GM18873 (cell line): ENCODE measurements at regions not wholly inside any gene's neighbourhood (a gene's known extent, or its start where the extent isn't known, plus 50 kb on each side); places are given as distances from the start of the nearest gene placed in this dataset.

Source experiments
- ATAC-seq: cut with Tn5 transposase; IDR thresholded peaks from one replicate; pipeline ENCODE4 v1.9.1; 2021; ENCODE audit warnings: mild to moderate bottlenecking, moderate library complexity, moderate number of reproducible peaks; ENCODE audit not compliant: unreplicated experiment, low FRiP score

DNA sequence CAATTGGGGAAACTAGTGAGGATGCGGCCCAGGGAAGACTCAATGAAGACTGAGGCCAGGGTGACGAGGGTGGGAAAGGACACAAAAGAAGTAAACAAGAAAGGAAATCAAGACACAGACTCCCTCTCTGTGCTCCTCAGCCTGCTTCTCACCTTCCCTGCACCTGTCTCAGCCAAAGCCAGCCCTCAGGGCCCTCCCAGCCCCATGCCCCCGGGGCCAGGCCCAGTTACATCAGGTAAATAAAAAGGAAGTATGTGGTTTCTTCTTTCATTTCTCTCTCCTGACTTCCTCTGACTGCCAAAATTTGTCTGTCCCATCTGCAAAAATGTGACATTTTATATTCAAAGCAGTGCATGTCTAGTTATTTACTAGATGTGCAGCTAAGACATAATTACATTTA is 328.0 kb downstream of the UACA start:
- ATAC-seq: no peak

DNA sequence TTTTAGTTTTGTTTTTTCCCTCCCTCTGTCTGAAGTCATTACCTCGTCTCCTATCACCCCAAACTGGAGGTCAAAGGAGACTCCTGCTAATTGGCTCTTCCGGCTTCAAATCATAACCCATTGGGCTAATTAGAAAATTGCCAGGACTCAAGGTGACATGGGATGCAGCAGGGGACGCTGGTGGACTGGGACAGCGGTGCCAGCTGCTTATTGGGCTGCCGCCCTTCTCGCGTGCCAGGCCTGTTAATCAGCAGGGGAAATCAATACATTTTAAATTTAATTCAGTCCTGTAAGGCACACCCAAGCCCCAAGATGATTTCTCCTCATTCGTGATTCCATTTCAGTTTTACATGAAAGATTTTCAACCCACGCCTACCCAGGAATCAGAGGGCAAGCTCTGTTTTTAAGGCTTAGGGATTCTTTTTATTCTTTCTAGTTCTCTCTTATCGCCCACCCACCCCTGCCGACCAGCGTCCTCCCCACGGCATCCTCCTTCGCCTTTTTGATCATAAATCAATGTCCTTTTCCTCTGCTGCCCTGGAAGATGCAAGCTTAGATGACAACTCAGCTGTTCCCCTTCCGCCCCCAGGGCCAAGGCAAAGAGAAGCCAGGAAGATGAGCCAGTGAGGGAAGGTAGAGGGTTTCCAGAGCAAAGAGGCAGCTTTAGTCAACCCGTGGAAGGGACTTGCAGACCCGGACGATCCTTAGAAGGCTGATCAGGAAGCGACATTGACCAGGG is 329.6 kb downstream of the UACA start:
- no peak for ATAC-seq

- ATAC-seq: no peak
Observed at GRCh38 chr15:70432924-70433495, 330.3 kb downstream of the UACA start.

- ATAC-seq: no peak
Observed at GRCh38 chr15:70431854-70432253, 331.5 kb downstream of the UACA start.

- ATAC-seq: no peak
Observed at GRCh38 chr15:70430069-70430468, 332.4 kb upstream of the TLE3 start.

GRCh38 chr15:70429056-70429722 is 331.5 kb upstream of the TLE3 start:
- ATAC-seq: no peak

DNA sequence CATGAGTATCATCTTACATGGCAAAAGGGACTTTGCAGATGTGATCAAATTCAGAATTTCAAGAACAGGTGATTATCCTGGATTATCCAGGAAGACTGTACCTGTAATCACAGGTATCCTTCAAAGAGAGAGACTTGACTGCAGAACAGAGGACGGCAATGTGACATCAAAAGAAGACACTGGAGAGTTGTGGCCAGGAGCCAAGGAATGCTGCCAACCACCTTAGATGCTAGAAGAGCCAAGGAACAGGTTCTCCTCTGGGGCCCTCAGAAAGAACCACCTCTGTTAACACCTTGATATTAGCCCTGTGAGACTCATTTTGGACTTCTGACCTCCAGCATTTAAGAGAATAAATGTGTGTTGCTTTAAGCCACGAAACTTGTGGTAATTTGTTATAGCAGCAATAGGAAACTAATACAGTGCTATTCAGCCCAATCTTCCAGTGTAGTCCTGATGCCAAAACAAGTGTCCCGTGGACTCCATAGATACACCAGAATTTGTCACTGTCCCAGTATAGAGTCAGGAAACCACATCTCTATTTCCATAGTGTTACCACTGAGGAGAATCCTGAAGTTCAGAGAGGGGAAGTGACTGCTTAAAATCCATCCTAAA is 330.6 kb upstream of the TLE3 start:
- ATAC-seq: no peak

DNA sequence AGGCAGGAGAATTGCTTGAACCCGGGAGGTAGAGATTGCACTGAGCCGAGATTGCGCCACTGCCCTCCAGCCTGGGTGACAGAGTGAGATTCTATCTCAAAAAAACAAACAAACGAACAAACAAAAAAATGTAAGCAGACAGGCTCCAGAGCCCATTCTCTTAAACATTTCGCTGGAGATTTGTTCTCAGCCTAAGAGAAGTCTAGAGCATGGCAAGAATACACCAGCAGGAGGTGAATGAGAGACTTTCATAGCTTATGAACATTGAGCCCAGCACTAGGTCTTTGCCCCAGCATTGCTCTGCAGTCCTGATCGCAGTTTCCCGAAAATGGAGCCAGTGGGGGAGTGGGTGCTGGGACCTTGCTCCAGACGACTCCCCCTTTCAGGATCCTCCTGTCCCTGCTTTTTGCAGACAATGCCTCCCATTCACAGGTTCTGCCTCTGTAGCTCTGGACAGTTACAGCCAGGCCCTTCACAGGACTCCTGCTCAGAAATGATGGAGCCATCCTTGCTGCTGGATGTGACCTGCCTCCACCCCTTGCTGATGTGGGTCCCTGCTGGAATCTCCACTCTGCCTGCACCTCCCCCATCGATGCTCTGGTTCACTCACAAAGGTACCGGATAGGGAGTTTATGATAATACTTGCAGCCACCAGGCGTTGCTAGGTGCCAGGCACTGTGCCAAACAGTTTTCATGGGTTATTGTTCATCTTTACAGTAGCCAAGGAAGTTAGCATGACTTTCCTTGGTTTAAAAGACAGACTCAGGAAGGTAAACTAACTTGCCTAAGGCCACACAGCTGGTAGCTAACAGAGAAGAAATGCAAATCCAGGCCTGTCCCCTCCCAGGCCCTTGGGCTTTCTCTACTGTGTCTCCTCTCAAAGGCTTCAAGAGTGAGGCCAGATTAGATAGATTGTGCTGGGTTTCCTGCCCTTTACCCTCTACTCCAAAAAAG is 329.7 kb upstream of the TLE3 start:
- no peak for ATAC-seq

DNA sequence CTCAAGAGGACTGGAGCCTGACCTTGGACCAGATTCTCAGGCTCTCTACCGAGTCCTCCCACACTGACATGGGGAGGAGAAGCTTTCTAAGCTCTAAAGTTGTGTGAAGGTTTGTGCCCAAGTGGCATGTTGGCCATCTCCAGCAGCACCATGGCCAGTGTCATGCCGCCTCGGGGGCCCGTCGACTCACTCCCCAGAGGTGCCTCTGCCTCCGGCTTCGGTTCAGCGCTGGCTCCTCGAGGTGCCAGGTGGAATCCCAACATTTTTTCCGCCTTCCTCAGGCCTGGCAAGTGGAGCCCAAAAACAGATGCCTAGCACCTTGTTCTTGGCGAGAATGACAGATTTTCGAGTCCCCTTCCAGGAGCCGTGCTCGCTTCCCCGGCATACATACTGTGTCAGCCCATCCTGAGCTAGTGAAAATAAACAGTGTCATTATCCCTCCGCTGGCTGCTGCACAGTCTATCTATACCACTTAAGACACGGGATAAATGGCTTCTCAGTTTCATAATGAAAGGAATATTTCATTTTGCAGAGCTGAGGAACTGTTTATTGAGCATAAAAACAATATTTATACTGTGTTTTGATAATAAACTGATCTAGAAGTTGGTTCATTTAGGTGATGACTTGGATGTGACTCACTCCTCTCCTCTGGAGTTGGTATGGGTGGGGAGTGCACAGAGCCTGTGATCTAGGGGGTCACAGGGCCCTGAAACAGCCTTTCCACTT is 328.5 kb upstream of the TLE3 start:
- ATAC-seq: no peak

DNA sequence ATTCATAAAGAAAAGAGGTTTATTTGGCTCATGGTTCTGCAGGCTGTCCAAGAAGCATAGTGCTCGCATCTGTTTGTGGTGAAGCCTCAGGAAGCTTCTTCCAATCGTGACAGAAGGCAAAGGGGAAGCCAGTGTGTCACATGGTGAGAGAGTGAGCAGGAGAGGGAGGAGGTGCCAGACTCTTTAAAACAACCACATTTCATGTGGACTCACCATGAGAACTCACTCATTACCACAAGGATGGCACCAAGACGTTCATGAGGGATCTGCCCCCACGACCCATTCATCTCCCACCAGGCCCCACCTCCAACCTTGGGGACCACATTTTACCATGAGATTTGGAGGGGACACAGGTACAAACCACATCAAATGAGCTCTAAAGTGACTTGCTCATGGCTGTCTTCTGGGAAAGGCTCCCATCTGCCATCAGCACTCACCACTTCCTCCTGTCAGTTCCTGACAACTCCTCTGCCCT is 327.3 kb upstream of the TLE3 start:
- no peak for ATAC-seq

DNA sequence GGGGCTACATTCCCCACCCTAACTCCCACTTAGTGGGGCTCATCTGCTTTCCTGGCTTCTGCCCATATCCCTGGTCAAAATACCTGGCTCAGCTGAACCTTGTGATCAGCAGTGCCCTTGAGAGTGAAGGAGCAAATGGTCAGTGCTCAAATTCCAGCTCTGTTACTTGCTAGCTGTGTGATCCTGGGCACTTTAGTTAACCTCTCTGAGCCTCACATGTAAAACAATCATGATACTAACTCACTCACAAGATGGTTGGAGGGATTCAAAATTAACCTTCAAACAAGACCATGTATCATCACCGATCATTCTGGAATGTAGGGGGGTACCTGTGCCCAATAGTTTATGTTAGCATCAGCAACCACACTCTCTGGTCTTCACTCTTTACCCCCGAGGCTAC is 325.6 kb upstream of the TLE3 start:
- no peak for ATAC-seq

DNA sequence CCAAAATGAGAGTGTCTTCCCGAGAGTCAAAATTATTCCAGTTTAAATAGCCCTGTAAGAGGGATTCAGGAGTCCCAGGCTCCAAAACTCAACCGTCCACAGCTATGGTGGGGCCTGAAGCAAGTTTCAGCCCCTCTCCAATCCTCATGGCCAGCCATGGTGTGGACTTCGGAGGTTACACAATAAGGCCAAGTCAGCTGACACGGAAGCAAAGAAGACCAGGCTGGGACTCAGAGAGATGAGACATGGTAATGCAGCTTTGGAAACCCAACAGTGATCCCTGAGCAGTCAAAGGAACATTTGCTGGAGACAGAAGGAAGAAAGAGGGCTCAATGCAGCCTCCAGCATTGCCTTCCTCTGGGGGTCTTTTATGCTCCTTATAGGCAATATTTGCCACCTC is 324.6 kb upstream of the TLE3 start:
- no peak for ATAC-seq

DNA sequence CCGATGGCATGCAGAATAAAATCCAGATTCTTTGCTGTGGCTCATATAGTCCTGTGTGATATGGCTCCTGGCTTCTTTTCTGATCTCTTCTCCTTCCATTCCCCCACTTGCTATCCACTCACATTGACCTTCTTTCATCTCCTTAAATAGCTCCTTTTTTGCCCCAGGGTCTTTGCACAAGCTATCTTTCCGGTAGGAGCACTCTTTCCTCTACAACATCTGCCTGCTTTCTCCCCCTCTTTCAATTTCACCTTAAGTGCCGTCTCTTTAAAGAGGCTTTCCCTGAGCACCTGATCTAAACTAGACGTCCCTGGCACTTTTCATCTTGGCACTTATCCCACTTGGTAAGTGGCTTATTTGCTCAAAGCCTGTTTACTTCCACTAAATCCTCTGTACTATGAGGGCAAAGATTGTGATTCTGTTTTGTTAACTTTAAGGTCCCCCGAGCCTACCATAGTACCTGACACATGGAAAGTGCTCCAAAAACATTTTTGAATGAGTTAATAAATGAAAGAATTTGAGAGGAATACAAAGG is 323.3 kb upstream of the TLE3 start:
- no peak for ATAC-seq

GRCh38 chr15:70420086-70420947 is 322.6 kb upstream of the TLE3 start:
- ATAC-seq: no peak

DNA sequence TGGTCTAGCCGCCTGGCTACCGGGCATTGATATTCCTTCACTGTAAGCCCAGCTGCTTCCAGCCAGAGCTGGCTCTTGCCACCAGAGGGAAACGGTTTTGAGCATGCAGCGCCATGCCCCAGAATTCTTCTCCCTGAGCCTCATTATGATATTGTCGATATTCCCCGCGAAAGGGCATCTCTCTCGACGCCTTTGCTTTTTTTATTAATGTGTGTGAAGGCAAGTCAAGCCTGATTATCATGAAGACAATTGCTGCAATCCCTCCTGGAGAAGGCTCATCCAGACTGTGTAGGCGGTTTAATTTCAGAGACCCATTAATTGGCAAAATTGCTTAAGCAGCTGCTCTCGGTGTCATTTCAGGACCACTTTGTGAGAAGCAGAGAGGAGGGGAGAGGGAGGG is 321.2 kb upstream of the TLE3 start:
- no peak for ATAC-seq

GRCh38 chr15:70417535-70417934 is 319.8 kb upstream of the TLE3 start:
- ATAC-seq: no peak

- ATAC-seq: no peak
Observed at GRCh38 chr15:70416829-70417228, 319.1 kb upstream of the TLE3 start.

DNA sequence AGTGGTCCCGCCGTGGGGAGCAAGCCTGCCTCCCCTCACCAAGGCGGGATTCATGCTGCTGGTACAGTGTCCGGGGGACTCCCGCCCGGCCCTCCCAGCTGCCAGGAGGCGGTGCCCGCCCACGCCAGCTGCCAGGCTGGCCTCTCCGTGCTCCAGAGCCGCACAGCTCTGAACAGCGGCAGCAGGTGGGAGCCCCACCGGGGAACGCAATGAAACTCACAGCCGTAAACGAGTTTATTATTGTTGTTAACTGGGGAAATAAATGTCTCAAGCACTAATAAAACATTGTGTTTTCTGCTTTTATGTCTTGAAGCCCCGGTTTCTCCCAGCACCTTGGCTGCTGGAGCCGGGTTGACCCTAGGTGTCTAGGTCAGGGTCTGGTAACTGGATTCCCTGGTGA is 317.7 kb upstream of the TLE3 start:
- no peak for ATAC-seq
